ENCODE measurements at regions not wholly inside any gene's neighbourhood (a gene's known extent, or its start where the extent isn't known, plus 50 kb on each side); places are given as distances from the start of the nearest gene placed in this dataset.

GRCh38 chr2:181125359-181125758 is 145.0 kb downstream of the UBE2E3 start:
- TF ChIP-seq EZH2 (IDR thresholded peaks at IDR 0.05; ENCODE audit: insufficient read depth, low read length) (no peak), CTCF (IDR thresholded peaks at IDR 0.05; ENCODE audit: insufficient read depth, low read depth, low read length) (no peak)

Data from astrocyte (in vitro differentiated cells and primary cell).